ENCODE measurements at regions not wholly inside any gene's neighbourhood (a gene's known extent, or its start where the extent isn't known, plus 50 kb on each side); places are given as distances from the start of the nearest gene placed in this dataset.
"Not testable (repeated sequence)": the region's sequence is repeated elsewhere in the genome, so short reads cannot be mapped to it uniquely, and the experiment has no call there.

DNA sequence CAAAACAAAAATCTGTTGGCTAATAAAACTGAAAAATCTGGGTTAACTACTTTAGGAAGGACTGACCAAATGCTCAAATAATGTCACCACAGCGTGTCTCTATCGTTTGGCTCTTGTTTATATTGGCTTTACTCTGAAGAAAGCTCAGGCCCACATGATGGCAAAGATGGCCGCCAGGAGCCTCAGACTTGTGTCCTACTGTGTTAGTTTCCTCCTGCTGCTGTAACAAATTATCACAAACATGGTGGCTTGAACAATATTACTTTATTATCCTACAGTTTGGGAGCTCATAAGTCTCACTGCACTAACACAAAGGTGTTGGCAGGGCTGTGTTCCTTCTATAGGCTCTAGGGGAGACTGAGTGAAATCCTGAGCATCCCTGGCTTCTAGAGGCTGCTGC is 303.0 kb downstream of the DAD1 start:
- no peak for DNase-seq

DNA sequence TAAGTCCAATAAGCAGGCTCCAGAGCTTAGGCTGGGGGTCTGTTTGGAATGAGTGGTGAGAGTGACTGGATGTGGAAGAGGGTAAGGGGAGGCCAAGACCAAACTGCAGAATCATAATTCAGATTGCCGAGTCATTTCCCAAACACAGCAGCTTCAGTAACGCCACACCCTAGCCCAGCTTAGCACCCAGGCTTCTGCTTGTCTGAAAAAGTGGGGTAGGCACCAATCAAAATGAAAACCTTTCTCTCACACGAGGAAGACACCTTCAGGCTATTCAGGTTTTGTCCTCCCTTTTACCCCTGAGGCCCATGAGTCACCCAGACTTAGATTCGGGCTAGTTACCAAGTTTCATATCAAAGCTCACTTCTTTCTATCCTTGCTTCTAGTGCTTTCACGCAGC is 306.1 kb downstream of the DAD1 start:
- DNase-seq: no peak

DNA sequence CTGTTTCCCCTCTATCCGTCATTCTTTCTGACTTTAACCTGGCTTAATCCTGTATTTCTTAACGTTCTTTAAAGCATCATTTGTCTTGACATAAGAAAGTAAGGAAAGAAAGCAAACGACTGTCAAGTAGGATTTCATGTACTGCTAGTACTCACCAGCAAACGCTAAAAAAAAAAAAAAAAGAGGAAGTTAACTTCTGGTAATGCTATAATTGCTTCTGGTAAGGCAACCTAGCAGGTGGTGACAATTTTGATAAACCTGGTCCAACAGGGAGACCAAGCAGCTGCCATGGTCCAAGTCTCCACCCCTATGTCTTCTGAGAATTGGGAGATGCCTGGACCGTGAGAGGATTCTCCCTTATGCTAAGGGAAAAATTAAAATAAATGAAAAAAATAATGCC is 306.6 kb downstream of the DAD1 start:
- DNase-seq: no peak

DNA sequence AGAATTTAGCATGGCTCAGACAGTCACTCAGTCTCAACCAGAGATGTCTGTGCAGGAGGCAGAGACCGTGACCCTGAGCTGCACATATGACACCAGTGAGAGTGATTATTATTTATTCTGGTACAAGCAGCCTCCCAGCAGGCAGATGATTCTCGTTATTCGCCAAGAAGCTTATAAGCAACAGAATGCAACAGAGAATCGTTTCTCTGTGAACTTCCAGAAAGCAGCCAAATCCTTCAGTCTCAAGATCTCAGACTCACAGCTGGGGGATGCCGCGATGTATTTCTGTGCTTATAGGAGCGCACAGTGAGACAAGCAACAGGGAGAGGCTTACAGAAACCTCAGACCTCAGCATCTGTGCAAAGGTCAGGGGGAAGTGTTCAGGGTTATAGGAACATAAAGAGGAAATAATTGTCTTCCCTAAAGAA is 307.6 kb downstream of the DAD1 start:
- not testable (repeated sequence) for DNase-seq

DNA sequence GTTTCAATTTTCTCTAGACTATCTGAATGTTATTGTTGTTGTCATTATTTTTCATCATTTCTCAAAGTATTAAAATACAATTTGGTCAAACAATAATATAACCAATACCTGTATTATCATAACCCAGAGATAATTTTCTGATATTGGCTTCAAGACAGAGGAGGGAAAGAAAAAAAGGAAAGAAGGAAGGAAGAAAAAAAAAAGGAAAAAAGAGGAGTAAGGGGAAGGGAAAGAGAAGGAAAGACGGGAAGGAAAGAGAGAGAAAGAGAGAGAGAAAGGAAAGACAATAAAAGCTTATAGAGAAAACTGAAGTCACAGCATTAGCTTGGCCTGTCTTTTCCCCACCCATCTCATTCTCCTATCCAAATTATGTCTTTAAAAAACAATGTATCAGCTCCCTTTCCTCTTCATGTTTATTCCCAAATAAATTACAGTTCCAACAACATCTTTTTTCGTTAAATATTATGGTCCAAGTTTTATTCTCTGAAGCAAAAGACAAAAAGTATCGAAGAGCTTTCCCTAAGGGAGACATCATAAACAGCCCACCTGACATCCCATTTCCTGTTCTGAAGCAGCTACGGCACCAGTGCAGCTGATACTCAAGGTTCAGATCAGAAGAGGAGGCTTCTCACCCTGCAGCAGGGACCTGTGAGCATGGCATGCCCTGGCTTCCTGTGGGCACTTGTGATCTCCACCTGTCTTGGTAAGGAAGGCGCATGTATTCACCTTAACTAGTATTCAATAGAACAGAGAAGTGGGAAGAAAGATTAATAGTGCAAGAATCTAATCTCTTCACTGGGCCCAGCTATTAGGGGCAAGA is 308.3 kb downstream of the DAD1 start:
- DNase-seq: no peak

DNA sequence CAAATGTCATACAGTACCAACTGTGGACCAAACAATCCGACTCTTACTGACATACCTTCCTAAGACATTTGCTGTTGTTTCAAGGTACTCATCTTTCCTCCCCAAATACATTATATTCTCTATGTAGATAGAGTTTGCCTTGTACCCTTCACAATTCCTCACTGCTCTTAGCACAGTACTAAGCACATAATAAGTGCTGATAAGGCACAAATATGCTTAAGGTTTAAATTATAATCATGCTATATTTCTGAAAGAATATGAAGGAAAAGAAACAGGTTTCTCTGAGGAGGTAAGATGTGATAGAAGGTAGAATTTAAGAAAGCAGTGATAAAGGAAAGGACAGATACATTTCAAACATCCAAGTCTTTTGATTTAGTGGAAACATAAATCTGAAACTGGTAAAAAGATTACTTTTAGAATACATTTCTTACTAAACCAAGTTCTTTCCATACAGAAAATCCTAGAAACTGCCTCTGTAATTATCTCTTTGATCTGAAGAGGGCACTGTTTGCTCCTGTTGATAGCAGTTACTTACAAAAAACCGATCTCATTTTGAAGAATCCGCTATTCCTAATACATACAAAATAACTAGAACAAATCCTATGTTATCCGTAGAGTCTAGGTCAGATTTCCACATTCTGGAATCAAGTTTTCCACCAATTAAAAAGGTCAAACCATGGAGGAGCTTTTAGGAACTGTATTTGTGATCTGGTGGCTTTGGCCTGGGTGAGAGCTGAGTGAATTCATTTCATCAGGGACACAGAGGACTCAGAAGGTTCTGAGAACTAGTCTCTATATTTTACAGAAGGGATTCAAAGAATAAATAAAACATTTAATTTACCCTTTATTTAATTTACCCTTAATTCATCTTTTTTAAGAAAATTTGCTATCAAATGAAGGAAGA is 311.9 kb downstream of the DAD1 start:
- DNase-seq: no peak

DNA sequence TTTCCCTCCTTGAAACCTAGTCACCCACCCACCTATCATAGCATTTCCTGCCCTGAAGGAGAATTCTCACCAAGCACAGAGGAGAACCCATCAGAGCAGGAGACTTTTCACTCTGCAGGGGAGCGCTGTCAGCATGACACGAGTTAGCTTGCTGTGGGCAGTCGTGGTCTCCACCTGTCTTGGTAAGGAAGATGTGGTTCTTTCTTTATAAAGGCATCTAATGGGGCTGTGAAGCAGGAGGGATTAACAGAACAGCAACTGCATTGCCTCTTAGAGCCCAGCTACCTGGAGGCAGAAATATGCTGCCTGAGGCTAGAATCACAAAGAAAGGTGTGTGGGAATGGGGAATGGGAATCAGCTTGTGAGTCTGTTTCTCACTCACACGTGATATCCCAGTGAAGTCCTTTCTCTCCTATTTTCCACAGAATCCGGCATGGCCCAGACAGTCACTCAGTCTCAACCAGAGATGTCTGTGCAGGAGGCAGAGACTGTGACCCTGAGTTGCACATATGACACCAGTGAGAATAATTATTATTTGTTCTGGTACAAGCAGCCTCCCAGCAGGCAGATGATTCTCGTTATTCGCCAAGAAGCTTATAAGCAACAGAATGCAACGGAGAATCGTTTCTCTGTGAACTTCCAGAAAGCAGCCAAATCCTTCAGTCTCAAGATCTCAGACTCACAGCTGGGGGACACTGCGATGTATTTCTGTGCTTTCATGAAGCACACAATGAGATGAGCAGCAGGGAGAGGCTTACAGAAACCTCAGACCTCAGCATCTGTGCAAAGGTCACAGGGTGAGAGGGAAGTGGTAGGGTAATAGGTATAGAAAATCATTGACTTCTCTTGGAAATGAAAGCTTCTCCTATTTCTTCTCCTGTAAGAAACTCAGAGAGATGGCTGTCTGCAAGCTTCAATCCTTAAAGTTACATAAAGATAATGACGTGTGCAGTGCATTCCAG is 316.9 kb downstream of the DAD1 start:
- no peak for DNase-seq

DNA sequence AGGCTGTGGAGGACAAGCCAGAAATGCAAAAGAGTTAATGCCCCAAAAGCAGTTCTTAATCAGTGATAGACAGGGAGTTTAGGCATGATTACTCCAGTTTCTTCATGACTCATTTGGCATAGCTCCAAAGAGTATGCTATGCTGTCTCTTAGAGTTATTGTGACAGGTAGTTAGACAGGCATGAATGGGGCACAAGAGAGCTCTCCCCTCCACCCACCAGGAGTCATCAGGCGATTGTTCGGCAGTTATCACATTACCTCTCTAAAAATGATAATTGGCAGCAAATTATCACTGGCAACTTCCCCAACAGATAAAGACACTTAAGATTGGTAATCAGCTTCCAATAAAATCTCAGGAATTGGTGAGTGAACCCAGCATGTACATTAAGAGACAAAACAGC is 320.1 kb downstream of the DAD1 start:
- no peak for DNase-seq

DNA sequence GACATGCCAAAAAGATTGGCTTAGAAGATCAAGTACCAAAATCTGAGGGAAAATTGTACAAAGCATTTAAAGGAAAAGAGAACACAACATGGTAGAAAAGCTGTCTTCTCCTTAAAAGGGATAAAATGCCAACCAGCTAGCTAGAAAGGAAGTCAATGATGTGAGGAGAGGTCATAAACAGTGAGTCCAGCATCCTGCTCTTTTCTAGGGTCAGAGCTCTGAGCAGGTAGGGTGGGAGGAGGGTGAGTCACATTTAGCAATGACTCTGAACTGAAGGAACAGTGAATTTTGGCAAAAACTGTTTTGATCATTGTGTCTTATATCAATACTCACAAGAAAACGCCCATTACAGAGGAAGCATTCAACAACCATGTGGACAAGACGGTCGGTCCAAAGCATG is 322.3 kb downstream of the DAD1 start:
- DNase-seq: no peak

DNA sequence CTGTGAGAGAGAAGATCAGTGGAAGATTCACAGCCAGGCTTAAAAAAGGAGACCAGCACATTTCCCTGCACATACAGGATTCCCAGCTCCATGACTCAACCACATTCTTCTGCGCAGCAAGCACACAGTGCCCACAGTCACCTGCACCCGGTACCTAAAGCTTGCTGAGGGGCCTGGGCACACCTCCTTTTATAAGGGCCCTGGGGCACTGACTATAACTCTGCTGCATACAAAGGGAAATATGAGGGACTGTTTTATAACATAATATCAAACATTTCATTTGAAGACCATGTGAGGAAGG is 322.9 kb downstream of the DAD1 start:
- DNase-seq: no peak

DNA sequence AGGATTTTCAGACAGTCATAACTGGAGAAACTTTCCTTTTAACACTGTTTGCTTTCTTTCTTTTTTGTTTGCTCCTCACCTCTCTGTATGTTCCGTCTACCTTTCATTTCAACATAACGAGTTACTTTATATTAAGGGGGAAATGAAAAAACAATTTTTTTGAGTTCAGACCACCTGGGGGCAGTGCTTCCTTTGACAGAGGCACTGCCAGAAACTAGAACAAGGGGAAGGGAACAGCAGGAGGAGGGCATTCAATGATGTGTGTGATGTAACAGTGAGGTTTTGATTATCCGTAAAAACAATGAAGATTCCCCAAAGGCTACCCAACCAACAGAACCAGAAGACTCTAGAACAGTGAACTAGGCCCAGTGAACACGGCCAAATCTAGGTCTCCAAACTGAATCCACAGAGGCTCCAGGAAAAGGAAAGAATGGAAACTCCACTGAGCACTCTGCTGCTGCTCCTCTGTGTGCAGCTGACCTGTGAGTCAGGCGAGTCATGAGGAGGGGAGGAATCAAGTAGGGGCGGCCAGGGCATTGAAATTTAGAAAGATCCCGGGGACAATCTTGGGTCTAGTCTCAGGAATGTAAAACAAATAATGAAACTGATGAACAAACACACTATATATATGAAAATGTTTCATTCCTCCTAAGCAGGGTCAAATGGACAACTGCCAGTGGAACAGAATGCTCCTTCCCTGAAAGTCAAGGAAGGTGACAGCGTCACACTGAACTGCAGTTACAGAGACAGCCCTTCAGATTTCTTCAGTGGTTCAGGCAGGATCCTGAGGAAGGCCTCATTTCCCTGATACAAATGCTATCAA is 323.5 kb downstream of the DAD1 start:
- no peak for DNase-seq

DNA sequence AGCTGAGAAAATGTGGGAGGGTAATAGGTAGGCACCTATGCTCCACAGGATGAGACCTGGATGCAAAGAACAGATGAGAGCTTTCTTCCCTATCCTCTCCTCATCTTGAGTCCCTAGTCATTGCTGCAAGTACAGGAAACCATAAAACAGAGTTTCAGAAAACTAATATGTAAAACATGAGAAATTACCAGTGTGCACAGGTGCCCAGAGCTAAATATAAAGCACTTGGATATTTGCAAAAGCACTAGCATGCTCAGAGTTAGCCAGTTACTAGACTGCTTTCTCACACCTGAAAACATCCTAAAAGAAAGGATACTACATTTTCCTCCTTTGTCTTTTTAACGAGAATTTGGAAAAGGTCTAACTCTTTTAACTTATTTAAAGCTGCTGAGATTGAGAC is 324.3 kb downstream of the DAD1 start:
- no peak for DNase-seq

DNA sequence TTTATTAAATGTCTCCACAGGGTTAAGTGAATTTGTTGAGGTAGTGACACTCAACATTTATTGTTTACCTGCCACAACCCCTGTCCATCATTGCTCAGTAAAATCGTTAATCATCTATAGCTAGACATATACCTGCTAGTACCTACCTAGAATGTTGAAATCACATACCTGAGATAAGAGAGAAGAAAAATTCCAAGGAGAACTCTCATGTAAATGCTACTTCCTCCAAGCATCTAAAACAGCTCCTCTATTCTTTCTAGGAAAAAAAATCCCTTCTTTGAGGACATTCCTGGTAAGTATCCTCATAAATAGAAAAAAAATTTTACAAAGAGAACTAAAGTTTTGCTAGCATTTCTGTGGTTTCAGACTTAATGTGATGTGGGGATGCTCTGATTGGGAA is 325.1 kb downstream of the DAD1 start:
- no peak for DNase-seq

DNA sequence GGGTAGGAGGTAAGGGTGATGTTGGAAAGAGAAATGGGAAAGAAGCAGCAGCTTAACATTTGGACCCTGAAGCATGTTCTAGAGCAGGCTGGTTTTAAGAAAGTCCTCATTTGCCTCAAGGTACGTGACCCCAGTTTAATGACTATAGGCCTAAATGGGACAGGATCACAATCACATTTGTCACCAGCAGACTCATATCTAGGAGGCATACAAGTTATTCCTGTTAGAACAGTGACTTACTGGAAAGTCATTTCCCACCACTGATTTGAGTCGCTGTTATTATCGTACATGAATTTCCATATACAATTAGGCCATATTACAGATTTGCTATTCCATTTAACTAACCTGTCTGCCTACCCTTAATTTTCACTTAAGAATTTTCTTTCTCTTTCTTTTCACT is 326.1 kb downstream of the DAD1 start:
- no peak for DNase-seq

DNA sequence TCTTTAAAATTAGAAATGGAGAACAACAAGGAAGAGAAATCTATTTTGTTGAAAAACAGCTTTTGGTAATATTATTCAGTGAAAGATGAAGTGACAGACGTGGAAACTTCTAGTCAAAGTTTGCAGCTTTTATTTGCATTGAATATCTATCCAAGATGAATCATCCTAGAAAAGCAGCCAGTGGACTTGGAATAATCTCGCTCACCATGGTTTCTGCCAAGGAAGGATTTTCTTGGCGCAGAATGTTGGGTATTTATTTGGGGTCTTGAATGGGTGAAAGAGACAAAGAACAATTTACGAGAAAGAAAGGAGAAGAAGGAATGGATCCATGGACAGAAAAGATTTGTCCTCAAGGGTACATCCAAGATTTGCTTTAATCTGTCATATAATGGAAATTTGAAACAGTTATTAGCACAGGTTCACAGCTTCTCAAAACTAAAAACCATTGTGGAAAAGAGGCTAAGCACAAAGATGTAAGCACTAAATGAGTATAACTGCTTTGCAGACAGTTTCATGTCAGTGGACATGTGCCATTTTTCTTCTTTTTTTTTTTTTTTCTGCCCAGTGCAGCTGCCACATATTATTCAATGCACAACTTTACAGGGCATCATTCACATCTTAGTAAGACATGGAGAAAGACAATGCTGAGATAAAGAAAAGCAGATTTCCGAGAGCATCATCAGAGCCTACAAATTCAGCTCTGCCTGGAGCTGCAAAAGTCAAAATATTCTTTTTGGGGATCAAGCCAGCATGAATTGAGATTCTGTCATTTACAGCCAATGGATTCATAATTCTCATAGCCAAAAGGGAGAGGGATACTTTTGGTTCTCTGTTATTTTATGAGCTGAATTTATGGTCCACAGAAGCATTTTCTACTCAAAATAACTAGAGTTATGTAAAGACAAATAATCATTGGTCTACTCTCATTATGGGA is 333.7 kb downstream of the DAD1 start:
- DNase-seq: no peak

DNA sequence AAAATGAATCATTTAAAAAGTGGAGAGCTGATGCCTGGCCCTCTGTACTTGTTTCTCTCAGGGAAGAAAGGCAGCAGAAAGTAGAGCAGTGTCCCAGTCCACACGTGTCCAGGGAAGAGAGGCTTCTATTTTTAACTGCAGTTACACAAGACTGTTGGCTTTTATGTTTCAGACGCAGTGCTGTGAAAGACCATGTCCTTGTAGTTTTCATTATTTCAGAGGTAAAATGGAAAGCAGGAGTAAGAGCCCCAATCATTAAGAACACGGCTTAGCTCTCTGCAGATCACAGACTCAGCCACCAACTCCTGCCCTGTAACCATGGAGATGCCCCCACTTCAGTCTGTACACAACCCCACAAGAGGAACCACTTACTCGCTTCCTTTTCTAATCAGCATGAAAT is 336.3 kb downstream of the DAD1 start:
- no peak for DNase-seq

DNA sequence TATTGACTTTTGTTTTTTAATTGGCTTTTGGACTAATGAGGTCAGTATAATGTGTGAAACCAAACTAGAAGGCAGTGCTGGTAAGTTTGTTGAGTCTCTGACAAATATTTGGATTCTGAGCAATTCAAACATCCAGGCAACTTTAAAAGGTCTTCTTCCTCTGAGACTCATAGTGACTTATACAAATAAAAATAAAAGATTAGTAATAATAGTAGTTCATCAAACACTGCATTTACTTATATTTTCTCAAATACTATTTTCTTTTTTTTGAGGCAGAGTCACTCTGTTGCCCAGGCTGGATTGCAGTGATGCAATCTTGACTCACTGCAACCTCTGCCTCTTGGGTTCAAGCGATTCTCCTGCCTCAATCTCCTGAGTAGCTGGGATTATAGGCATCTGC is 337.9 kb downstream of the DAD1 start:
- DNase-seq: no peak

DNA sequence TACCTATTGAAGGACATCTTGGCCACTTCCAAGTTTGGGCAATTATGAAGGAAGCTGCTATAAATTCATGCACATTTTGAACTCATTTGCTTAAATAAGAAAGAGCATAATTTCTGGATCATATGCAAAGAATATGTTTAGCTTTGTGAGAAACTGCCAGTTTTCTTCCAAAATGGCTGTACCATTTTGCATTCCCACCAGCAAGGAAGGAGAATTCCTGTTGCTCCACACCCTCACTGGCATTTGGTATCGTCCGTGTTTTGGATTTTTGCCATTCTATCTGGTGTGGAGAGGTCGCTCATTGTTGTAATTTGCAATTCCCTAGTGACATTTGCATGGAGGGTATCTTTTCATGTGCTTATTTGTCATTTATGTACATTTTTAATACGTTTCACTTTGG is 339.3 kb downstream of the DAD1 start:
- no peak for DNase-seq

DNA sequence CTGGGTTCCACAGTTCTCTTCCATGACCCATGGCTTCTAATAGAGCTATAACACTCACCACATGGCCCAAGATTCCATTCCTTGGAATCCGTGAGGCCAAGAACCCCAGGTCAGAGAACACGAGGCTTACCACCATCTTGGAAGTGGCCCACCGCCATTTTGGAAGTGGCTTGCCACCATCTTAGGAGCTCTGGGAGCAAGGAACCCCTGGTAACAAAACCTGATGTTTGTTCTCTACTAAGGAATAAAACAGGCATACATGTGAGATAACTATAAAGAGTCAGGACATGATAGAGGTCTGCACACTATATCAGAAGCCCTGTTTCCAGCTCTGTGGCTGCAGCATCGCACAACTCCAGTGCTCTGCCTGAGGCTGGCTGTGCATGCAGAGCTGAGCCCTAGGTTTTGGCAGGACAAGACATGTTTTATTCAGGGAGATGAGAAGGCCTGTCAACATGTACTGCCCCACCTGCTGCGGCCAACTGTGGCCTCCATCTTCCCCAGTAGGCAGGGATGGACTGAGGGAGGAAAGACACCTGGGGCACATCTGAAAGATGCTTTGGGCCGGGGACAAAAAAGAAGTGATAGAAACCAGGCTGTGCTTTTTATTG is 344.9 kb downstream of the DAD1 start:
- DNase-seq: no peak

DNA sequence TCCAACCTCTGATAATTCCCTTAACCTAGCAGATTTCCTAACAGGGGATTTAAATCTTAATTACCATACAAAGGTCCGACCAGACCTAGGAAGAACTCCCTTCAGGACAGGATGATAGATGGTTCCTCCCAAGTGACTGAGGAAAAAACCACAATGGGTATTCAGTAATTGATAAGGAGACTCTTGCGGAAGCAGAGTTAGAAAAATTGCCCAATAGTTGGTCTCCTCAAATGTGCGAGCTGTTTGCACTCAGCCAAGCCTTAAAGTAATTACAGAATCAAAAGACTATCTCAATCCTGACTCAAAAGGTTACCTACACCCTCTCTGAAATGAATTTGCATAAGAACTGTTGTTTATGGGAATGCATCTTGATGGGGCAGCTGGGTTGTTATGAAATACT is 350.7 kb downstream of the DAD1 start:
- not testable (repeated sequence) for DNase-seq

DNA sequence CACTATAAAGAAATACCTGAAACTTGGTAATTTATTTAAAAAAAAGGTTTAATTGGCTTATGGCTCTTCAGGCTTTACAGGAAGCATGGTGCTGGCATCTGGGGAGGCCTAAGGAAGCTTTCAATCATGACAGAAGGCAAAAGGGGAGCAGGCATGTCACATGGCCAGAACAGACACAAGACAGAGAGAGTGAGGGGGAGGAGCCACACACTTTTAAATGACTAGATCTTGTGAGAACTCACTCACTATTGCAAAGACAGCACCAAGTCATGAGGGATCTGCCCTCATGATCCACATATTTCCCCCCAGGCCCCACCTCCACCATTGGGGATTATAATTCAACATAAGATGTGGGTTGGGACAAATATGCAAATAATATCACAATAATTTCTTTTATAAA is 355.6 kb downstream of the DAD1 start:
- DNase-seq: no peak

Data from activated CD4-positive, alpha-beta T cell treated with anti-CD3 and anti-CD28 coated beads for 4 hours (primary cell).